ENCODE measurements at regions not wholly inside any gene's neighbourhood (a gene's known extent, or its start where the extent isn't known, plus 50 kb on each side); places are given as distances from the start of the nearest gene placed in this dataset.
"Not testable (repeated sequence)": the region's sequence is repeated elsewhere in the genome, so short reads cannot be mapped to it uniquely, and the experiment has no call there.

DNA sequence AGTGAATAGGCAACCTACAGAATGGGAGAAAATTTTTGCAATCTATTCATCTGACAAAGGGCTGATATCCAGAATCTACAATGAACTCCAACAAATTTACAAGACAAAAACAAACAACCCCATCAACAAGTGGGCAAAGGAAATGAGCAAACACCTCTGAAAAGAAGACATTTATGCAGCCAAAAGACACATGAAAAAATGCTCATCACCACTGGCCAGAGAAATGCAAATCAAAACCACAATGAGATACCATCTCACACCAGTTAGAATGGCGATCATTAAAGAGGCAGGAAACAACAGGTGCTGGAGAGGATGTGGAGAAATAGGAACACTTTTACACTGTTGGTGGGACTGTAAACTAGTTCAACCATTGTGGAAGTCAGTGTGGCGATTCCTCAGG lies 114.0 kb upstream of the ROPN1B start:
- TF ChIP-seq, protein P1, sequence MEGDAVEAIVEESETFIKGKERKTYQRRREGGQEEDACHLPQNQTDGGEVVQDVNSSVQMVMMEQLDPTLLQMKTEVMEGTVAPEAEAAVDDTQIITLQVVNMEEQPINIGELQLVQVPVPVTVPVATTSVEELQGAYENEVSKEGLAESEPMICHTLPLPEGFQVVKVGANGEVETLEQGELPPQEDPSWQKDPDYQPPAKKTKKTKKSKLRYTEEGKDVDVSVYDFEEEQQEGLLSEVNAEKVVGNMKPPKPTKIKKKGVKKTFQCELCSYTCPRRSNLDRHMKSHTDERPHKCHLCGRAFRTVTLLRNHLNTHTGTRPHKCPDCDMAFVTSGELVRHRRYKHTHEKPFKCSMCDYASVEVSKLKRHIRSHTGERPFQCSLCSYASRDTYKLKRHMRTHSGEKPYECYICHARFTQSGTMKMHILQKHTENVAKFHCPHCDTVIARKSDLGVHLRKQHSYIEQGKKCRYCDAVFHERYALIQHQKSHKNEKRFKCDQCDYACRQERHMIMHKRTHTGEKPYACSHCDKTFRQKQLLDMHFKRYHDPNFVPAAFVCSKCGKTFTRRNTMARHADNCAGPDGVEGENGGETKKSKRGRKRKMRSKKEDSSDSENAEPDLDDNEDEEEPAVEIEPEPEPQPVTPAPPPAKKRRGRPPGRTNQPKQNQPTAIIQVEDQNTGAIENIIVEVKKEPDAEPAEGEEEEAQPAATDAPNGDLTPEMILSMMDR (conservative IDR thresholded peaks at IDR 0.05; ENCODE audit: low read depth, low read length), result not testable (repeated sequence)
- not testable (repeated sequence) for TF ChIP-seq EZH2phosphoT487 (IDR thresholded peaks at IDR 0.05; ENCODE audit: borderline replicate concordance, low read length); EZH2 (IDR thresholded peaks at IDR 0.05; ENCODE audit: low read length, unreplicated experiment)
